ENCODE measurements at regions not wholly inside any gene's neighbourhood (a gene's known extent, or its start where the extent isn't known, plus 50 kb on each side); places are given as distances from the start of the nearest gene placed in this dataset.
A peak's percentile ranks its signal among the peaks of the same experiment; 100 is the strongest.
"Not testable (repeated sequence)": the region's sequence is repeated elsewhere in the genome, so short reads cannot be mapped to it uniquely, and the experiment has no call there.

- no peak for TF ChIP-seq POLR2AphosphoS5 (IDR thresholded peaks at IDR 0.05)
- TF ChIP-seq, protein P1, sequence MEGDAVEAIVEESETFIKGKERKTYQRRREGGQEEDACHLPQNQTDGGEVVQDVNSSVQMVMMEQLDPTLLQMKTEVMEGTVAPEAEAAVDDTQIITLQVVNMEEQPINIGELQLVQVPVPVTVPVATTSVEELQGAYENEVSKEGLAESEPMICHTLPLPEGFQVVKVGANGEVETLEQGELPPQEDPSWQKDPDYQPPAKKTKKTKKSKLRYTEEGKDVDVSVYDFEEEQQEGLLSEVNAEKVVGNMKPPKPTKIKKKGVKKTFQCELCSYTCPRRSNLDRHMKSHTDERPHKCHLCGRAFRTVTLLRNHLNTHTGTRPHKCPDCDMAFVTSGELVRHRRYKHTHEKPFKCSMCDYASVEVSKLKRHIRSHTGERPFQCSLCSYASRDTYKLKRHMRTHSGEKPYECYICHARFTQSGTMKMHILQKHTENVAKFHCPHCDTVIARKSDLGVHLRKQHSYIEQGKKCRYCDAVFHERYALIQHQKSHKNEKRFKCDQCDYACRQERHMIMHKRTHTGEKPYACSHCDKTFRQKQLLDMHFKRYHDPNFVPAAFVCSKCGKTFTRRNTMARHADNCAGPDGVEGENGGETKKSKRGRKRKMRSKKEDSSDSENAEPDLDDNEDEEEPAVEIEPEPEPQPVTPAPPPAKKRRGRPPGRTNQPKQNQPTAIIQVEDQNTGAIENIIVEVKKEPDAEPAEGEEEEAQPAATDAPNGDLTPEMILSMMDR (IDR thresholded peaks at IDR 0.05), result no peak
- no peak for TF ChIP-seq POLR2A (IDR thresholded peaks at IDR 0.05)
- TF ChIP-seq EP300 (IDR thresholded peaks at IDR 0.05), result no peak
- no peak for ATAC-seq
Measured at GRCh38 chr12:25394025-25394424, 143.3 kb upstream of the KRAS start.

DNA sequence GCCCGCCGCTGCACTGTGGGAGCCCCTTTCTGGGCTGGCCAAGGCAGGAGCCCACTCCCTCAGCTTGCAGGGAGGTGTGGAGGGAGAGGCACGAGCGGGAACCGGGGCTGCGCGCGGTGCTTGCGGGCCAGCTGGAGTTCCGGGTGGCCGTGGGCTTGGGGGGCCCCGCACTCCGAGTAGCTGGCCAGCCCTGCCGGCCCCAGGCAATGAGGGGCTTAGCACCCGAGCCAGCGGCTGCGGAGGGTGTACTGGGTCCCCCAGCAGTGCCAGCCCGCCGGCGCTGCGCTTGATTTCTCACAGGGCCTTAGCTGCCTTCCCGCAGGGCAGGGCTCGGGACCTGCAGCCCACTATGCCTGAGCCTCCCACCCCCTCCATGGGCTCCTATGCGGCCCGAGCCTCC is 140.6 kb upstream of the KRAS start:
- 100% methylated on average over 2 of the region's 25 CpGs; no CpG with 5 or more reads in 1 of the 2 donors for WGBS, 2 donors (ENCODE audit: low coverage in 1 of 2)
- H3K27ac ChIP-seq, H3K4me1 ChIP-seq, ATAC-seq, H3K36me3 ChIP-seq, H3K27me3 ChIP-seq, H3K4me3 ChIP-seq, H3K9me3 ChIP-seq: not testable (repeated sequence)

More at GRCh38 chr12:25394025-25394424, 143.3 kb upstream of the KRAS start:
- no peaks in the 10 kb centered on the region for H3K9me3 ChIP-seq
- H3K27ac ChIP-seq, result no peak overlapping the region
- no peaks in the 10 kb centered on the region for H3K36me3 ChIP-seq
- WGBS, 2 donors (ENCODE audit: low coverage in 1 of 2), result 83 to 94% methylated on average over 7 to 9 of the region's 9 CpGs
- H3K27me3 ChIP-seq, result no peaks in the 10 kb centered on the region
- H3K4me1 ChIP-seq, result no peaks in the 10 kb centered on the region
- no peak overlapping the region for H3K4me3 ChIP-seq

- H3K4me3 ChIP-seq, result no peak overlapping the region
- H3K27ac ChIP-seq, result peak overlapping the region in 2 of 4 donors; percentile 30 to 99
- H3K27me3 ChIP-seq, result no peaks in the 10 kb centered on the region
- no peaks in the 10 kb centered on the region for H3K36me3 ChIP-seq
- peaks cover 0 to 9% (median 0%) of the 10 kb centered on the region in 3 donors for H3K4me1 ChIP-seq
- no peaks in the 10 kb centered on the region for H3K9me3 ChIP-seq
- ATAC-seq, result no peak
- no peak for TF ChIP-seq EP300 (IDR thresholded peaks at IDR 0.05)
- TF ChIP-seq POLR2A (IDR thresholded peaks at IDR 0.05), result no peak
- TF ChIP-seq, protein P1 (IDR thresholded peaks at IDR 0.05), result no peak
- TF ChIP-seq POLR2AphosphoS5 (IDR thresholded peaks at IDR 0.05), result no peak
- 68 to 70% methylated on average over 5 of the region's 5 CpGs for WGBS, 2 donors (ENCODE audit: low coverage in 1 of 2)
Measured at GRCh38 chr12:25388183-25388582, 137.5 kb upstream of the KRAS start.

GRCh38 chr12:25387732-25388050 is 137.0 kb upstream of the KRAS start:
- Histone ChIP-seq H3K27me3 (no peaks in the 10 kb centered on the region), H3K4me1 (peaks cover 0 to 9% (median 0%) of the 10 kb centered on the region in 3 donors), H3K4me3 (no peak overlapping the region), H3K9me3 (no peaks in the 10 kb centered on the region), H3K36me3 (no peaks in the 10 kb centered on the region), H3K27ac (peak overlapping the region in 3 of 4 donors; percentile 98 to 100 (median 99))
- no peak for ATAC-seq
- TF ChIP-seq EP300 (IDR thresholded peaks at IDR 0.05), result no peak
- TF ChIP-seq POLR2A (IDR thresholded peaks at IDR 0.05), result no peak
- TF ChIP-seq, protein P1 (IDR thresholded peaks at IDR 0.05), result no peak
- TF ChIP-seq POLR2AphosphoS5 (IDR thresholded peaks at IDR 0.05), result no peak
- 59 to 68% methylated on average over 3 of the region's 3 CpGs for WGBS, 2 donors (ENCODE audit: low coverage in 1 of 2)

DNA sequence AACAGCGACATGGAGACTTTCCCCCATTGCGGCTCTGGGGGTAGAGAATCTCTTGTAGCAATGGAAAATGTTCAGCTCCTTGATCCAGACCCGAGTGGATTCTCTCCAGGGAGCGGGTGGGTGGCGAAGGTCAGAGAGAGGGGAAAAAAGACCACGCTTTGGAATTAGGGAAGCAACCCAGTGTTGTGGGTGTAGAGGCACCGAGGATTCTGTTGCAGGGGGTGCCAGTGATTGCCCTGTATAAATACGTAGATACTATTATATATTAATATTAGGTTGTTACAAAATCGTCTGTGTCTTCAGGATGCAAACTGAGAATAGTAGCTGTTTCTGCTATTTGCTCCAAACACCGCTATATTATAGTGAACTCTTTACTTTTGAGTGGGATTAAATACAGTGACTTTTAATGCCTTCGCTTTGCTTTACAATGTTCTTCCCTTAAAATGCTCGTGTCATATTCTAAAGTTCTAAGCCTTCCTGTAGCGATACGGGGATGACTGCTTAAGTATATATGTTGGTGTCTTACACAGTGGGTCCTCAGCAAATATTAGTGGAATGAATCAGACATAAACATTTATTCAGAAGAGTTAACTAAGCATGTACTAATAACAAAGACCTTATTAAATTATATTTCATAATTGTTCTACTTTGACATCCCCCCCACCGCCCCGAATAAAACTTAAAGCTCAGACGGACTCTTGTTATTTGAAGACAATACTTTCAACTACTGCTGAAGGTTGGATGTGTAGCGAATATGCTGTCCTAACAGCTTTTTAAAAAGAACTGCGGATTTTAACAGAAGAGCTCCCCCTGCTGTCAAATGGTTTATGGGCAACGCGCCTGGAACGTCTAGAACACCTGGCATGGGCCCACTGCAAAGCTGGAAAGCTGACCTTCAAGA is 136.4 kb upstream of the KRAS start:
- Histone ChIP-seq H3K27ac (peak overlapping the region; percentile 98 to 100 (median 99)), H3K9me3 (no peaks in the 10 kb centered on the region), H3K36me3 (no peaks in the 10 kb centered on the region), H3K27me3 (no peaks in the 10 kb centered on the region), H3K4me1 (peaks cover 0 to 9% (median 0%) of the 10 kb centered on the region in 3 donors), H3K4me3 (peak overlapping the region; percentile 66 to 81)
- WGBS, 2 donors (ENCODE audit: low coverage in 1 of 2), result 0 to 2% methylated on average over 22 of the region's 22 CpGs
- peak; percentile 21 for ATAC-seq
- TF ChIP-seq EP300 (IDR thresholded peaks at IDR 0.05) (no peak), POLR2A (IDR thresholded peaks at IDR 0.05) (no peak), POLR2AphosphoS5 (IDR thresholded peaks at IDR 0.05) (peak; percentile 76)
- TF ChIP-seq, protein P1 (IDR thresholded peaks at IDR 0.05), result peak; percentile 65 to 87 (median 84)
